GM12878 (cell line): ENCODE measurements at regions not wholly inside any gene's neighbourhood (a gene's known extent, or its start where the extent isn't known, plus 50 kb on each side); places are given as distances from the start of the nearest gene placed in this dataset.

Source experiments
- ATAC-seq: fragments of 200-7000 bp; cut with Tn5 transposase; 3 replicates; pipeline ENCODE4 v1.9.1; 2020; ENCODE audit warnings: mild to moderate bottlenecking, moderate library complexity
- BruUV-seq: library from RNA; stranded (reverse); fragments of 400-500 nt; replicated peaks from 2 replicates; lab custom pipeline; 2021; lab: Mats Ljungman, UMichigan
- CTCF ChIA-PET: fragments of 300-600 bp; sonication (Branson Sonifier 250); formaldehyde crosslinking; extraction: SDS; loops from one replicate; lab custom pipeline; 2021; ENCODE audit warnings: inconsistent platforms; lab: Yijun Ruan, JAX
- POLR2A ChIA-PET: fragments of 350-600 bp; formaldehyde crosslinking; extraction: SDS; loops from one replicate; lab custom pipeline; 2021; ENCODE audit warnings: inconsistent platforms; lab: Charles Lee
- RAD21 ChIA-PET: fragments of 300-600 bp; sonication (Branson Sonifier 250); formaldehyde crosslinking; loops from one replicate; lab custom pipeline; 2023; ENCODE audit warnings: antibody characterized with exemption; ENCODE audit not compliant: unreplicated experiment; lab: Charles Lee
- SMC1A ChIA-PET: fragments of 300-600 bp; sonication (Branson Sonifier 250); formaldehyde crosslinking; loops from one replicate; lab custom pipeline; 2023; ENCODE audit not compliant: unreplicated experiment, uncharacterized antibody; lab: Charles Lee
- DNase-seq: peaks from one replicate; pipeline ENCODE4 v3.0.0-alpha.2; 2011; ENCODE audit warnings: low read depth, low spot score
- FAIRE-seq: peaks from 3 replicates; lab custom pipeline; 2011; peaks lifted over from hg19 to GRCh38; lab: Jason Lieb, UNC
- H2AFZ ChIP-seq: 2 replicates; pipeline ENCODE4 v1.6.0; 2011; ENCODE audit warnings: low read depth, low read length, control low read depth; ENCODE audit not compliant: control insufficient read depth
- H3K27ac ChIP-seq: 2 replicates; pipeline ENCODE4 v1.5.1; 2011; ENCODE audit warnings: control low read depth; ENCODE audit not compliant: control insufficient read depth, insufficient read depth
- H3K27me3 ChIP-seq, 2 experiments: replicated peaks in 1 of 2; 2 replicates each; pipeline versions ENCODE4 v1.6.0 to v1.6.1; 2011; ENCODE audit warnings: low read length in 1 of 2; ENCODE audit not compliant: control insufficient read depth in 2 of 2, insufficient read depth in 2 of 2
- H3K36me3 ChIP-seq, 2 experiments: 2 replicates each; pipeline ENCODE4 v1.5.1; 2011; ENCODE audit warnings: low read length in 1 of 2; ENCODE audit not compliant: control insufficient read depth in 2 of 2, insufficient read depth in 2 of 2
- H3K4me1 ChIP-seq: 2 replicates; pipeline ENCODE4 v1.6.1; 2011; ENCODE audit warnings: mild to moderate bottlenecking, low read length, moderate library complexity, mixed read lengths; ENCODE audit not compliant: control insufficient read depth, insufficient read depth
- H3K4me2 ChIP-seq: 2 replicates; pipeline ENCODE4 v1.6.0; 2011; ENCODE audit warnings: control low read depth; ENCODE audit not compliant: control insufficient read depth, insufficient read depth
- H3K4me3 ChIP-seq: fragments of 200-600 bp; sonication (generic); 2 replicates; pipeline ENCODE4 v1.5.1; 2016
- H3K79me2 ChIP-seq: 2 replicates; pipeline ENCODE4 v1.6.0; 2011; ENCODE audit warnings: low read length; ENCODE audit not compliant: control insufficient read depth, insufficient read depth
- H3K9ac ChIP-seq: 2 replicates; pipeline ENCODE4 v1.8.0; 2011; ENCODE audit warnings: low read length, control low read depth, mixed read lengths; ENCODE audit not compliant: control insufficient read depth, insufficient read depth
- H3K9me3 ChIP-seq: replicated peaks from 3 replicates; pipeline ENCODE4 v1.5.1; 2011; ENCODE audit warnings: mild to moderate bottlenecking, low read length; ENCODE audit not compliant: control insufficient read depth, insufficient read depth
- H4K20me1 ChIP-seq: 2 replicates; pipeline ENCODE4 v1.6.0; 2011; ENCODE audit not compliant: control insufficient read depth, insufficient read depth
- CBX3 ChIP-seq: fragments of 200-600 bp; sonication (generic); IDR thresholded peaks from 2 replicates; pipeline ENCODE4 v1.6.1; 2016; ENCODE audit warnings: low read depth, borderline replicate concordance
- EGR1 ChIP-seq, 2 experiments: IDR thresholded peaks; 1 replicate in 1 of 2; 2 replicates in 1 of 2; pipeline ENCODE4 v1.6.1; 2011 to 2012; ENCODE audit warnings: low read depth in 2 of 2, low read length in 2 of 2, borderline replicate concordance in 1 of 2, mild to moderate bottlenecking in 1 of 2, moderate library complexity in 1 of 2
- FOS ChIP-seq: IDR thresholded peaks from 3 replicates; pipeline ENCODE4 v1.6.1; 2011; ENCODE audit warnings: borderline replicate concordance; ENCODE audit not compliant: insufficient read length; ENCODE audit errors: extremely low read depth
- IKZF2 ChIP-seq, 2 experiments: fragments of 450-650 bp; IDR thresholded peaks; 2 replicates each; pipeline ENCODE4 v1.6.1; 2017; ENCODE audit warnings: mild to moderate bottlenecking in 2 of 2, moderate library complexity in 2 of 2
- KLF5 ChIP-seq: fragments of 450-650 bp; IDR thresholded peaks from 2 replicates; pipeline ENCODE4 v1.6.1; 2014; ENCODE audit warnings: mild to moderate bottlenecking; ENCODE audit not compliant: partially characterized antibody
- RB1 ChIP-seq: fragments of 450-650 bp; formaldehyde crosslinking; IDR thresholded peaks from 2 replicates; pipeline ENCODE4 v1.6.1; 2017; ENCODE audit warnings: mild to moderate bottlenecking, borderline replicate concordance
- RCOR1 ChIP-seq: conservative IDR thresholded peaks from 2 replicates; pipeline ENCODE4 v1.6.1; 2012; ENCODE audit warnings: low read depth, low read length, improper control_type of control experiment
- SREBF1 ChIP-seq: IDR thresholded peaks from 2 replicates; pipeline ENCODE4 v1.6.1; 2012; ENCODE audit warnings: mild to moderate bottlenecking, low read length
- SREBF2 ChIP-seq: IDR thresholded peaks from 2 replicates; pipeline ENCODE4 v1.6.1; 2012; ENCODE audit warnings: mild to moderate bottlenecking, low read length
- ZBED1 ChIP-seq: IDR thresholded peaks from 2 replicates; pipeline ENCODE4 v1.6.1; 2016; ENCODE audit warnings: borderline replicate concordance
- ZZZ3 ChIP-seq: IDR thresholded peaks from 2 replicates; pipeline ENCODE4 v1.6.1; 2011; ENCODE audit warnings: low read depth; ENCODE audit not compliant: control insufficient read depth, insufficient read length
- WGBS: methylation state at CpG from one replicate; pipeline ENCODE4 v1.1.6; 2016; ENCODE audit warnings: low lambda C conversion rate; ENCODE audit not compliant: insufficient replicate concordance, insufficient coverage; ENCODE audit errors: missing lambda C conversion rate; 5-methylcytosine and 5-hydroxymethylcytosine counted together
- in situ Hi-C: fragments of 300-500 bp; cut with MboI; formaldehyde crosslinking; loops from 9 replicates; pipeline ENCODE4 v1.14.3; 2018; ENCODE audit warnings: mixed read lengths
- intact Hi-C: fragments of 100-400 bp; cut with micrococcal nuclease; formaldehyde crosslinking; loops from one replicate; pipeline ENCODE4 v1.14.2; 2022; ENCODE audit not compliant: unreplicated experiment
- TF ChIP-seq, protein P1 (sequence below): fragments of 450-650 bp; IDR thresholded peaks from 2 replicates; pipeline ENCODE4 v1.6.1; 2017; ENCODE audit warnings: borderline replicate concordance
- TF ChIP-seq, protein P2 (sequence below): fragments of 450-650 bp; IDR thresholded peaks from 2 replicates; pipeline ENCODE4 v1.6.1; 2018; ENCODE audit warnings: mild to moderate bottlenecking, low read depth, moderate library complexity; ENCODE audit not compliant: partially characterized antibody
- TF ChIP-seq, protein P3 (sequence below): fragments of 450-650 bp; conservative IDR thresholded peaks from 2 replicates; pipeline ENCODE4 v1.6.1; 2017; ENCODE audit warnings: mild to moderate bottlenecking, moderate library complexity
- TF ChIP-seq, protein P4 (sequence below): IDR thresholded peaks from 2 replicates; pipeline ENCODE4 v1.6.1; 2011; ENCODE audit warnings: borderline replicate concordance, low read depth, mild to moderate bottlenecking, moderate library complexity, mixed read lengths, low read length; ENCODE audit not compliant: insufficient read depth; ENCODE audit errors: extremely low read length
- TF ChIP-seq, protein P5 (sequence below): IDR thresholded peaks from 2 replicates; pipeline ENCODE4 v1.6.1; 2012; ENCODE audit warnings: low read depth, low read length, improper control_type of control experiment

DNA sequence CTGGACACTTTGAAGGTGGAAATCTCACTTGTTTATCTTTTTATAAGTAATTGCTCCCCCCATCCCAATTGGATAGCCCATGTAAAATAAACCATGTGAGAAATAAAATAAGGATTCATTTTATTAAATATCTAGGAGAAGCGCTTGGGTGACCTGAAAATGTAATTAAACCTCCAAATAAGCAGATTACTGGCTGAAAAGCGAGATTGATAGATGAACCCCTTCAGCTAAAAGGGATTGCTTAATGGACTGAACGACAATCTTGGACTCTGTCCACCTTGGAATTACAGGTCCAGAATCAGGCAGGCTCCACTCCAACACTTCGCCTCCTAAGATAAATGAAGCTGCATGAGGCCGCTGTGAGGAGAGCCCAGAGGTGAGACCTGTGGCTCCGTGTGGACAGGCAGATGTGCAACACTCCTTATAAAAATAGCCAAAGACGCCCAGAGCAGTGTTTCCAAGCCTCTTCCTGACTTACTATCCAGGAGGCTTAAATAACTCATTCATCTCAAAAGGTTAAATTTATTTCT is 441.5 kb downstream of the MTX2 start:
- ATAC-seq (no peak), DNase-seq (no peak), FAIRE-seq (no peak)
- Histone ChIP-seq H3K9me3 (peaks cover 2% of the 10 kb centered on the region; the same call in 2 of the 3 replicates), H4K20me1 (no peaks in the 10 kb centered on the region), H3K79me2 (no peaks in the 10 kb centered on the region), H3K36me3 (no peaks in the 10 kb centered on the region), H3K4me3 (no peak overlapping the region), H2AFZ (no peak overlapping the region), H3K27me3 (peaks cover 2% of the 10 kb centered on the region in 2 experiments; a peak in 1 of 4 replicates), H3K4me2 (no peak overlapping the region), H3K9ac (no peak overlapping the region), H3K27ac (no peak overlapping the region), H3K4me1 (no peaks in the 10 kb centered on the region)
- intact Hi-C loops, result no loop called here
- SMC1A ChIA-PET, result interaction anchor here (0.6 to 1.1 kb wide), 3 partner anchors 8 to 104 kb away, joined by 3 read pairs; no protein-coding TSS in a partner anchor
- in situ Hi-C loops, result no loop called here
- RAD21 ChIA-PET, result no interaction called here
- no TSS peak for BruUV-seq
- TF ChIP-seq, protein P1, sequence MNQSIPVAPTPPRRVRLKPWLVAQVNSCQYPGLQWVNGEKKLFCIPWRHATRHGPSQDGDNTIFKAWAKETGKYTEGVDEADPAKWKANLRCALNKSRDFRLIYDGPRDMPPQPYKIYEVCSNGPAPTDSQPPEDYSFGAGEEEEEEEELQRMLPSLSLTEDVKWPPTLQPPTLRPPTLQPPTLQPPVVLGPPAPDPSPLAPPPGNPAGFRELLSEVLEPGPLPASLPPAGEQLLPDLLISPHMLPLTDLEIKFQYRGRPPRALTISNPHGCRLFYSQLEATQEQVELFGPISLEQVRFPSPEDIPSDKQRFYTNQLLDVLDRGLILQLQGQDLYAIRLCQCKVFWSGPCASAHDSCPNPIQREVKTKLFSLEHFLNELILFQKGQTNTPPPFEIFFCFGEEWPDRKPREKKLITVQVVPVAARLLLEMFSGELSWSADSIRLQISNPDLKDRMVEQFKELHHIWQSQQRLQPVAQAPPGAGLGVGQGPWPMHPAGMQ, result no peak
- no peak for TF ChIP-seq KLF5
- no peak for TF ChIP-seq RCOR1
- TF ChIP-seq, protein P2, sequence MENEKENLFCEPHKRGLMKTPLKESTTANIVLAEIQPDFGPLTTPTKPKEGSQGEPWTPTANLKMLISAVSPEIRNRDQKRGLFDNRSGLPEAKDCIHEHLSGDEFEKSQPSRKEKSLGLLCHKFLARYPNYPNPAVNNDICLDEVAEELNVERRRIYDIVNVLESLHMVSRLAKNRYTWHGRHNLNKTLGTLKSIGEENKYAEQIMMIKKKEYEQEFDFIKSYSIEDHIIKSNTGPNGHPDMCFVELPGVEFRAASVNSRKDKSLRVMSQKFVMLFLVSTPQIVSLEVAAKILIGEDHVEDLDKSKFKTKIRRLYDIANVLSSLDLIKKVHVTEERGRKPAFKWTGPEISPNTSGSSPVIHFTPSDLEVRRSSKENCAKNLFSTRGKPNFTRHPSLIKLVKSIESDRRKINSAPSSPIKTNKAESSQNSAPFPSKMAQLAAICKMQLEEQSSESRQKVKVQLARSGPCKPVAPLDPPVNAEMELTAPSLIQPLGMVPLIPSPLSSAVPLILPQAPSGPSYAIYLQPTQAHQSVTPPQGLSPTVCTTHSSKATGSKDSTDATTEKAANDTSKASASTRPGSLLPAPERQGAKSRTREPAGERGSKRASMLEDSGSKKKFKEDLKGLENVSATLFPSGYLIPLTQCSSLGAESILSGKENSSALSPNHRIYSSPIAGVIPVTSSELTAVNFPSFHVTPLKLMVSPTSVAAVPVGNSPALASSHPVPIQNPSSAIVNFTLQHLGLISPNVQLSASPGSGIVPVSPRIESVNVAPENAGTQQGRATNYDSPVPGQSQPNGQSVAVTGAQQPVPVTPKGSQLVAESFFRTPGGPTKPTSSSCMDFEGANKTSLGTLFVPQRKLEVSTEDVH, result no peak
- no peak for TF ChIP-seq RB1
- no peak for TF ChIP-seq SREBF2
- TF ChIP-seq, protein P3, sequence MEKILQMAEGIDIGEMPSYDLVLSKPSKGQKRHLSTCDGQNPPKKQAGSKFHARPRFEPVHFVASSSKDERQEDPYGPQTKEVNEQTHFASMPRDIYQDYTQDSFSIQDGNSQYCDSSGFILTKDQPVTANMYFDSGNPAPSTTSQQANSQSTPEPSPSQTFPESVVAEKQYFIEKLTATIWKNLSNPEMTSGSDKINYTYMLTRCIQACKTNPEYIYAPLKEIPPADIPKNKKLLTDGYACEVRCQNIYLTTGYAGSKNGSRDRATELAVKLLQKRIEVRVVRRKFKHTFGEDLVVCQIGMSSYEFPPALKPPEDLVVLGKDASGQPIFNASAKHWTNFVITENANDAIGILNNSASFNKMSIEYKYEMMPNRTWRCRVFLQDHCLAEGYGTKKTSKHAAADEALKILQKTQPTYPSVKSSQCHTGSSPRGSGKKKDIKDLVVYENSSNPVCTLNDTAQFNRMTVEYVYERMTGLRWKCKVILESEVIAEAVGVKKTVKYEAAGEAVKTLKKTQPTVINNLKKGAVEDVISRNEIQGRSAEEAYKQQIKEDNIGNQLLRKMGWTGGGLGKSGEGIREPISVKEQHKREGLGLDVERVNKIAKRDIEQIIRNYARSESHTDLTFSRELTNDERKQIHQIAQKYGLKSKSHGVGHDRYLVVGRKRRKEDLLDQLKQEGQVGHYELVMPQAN, result no peak
- no peak for TF ChIP-seq EGR1 (IDR thresholded peaks at IDR 0.05; ENCODE audit: borderline replicate concordance in 1 of 2, low read depth in 2 of 2, low read length in 2 of 2)
- TF ChIP-seq CBX3, result no peak
- TF ChIP-seq IKZF2 (IDR thresholded peaks at IDR 0.05), result no peak
- TF ChIP-seq SREBF1, result no peak
- TF ChIP-seq, protein P4, sequence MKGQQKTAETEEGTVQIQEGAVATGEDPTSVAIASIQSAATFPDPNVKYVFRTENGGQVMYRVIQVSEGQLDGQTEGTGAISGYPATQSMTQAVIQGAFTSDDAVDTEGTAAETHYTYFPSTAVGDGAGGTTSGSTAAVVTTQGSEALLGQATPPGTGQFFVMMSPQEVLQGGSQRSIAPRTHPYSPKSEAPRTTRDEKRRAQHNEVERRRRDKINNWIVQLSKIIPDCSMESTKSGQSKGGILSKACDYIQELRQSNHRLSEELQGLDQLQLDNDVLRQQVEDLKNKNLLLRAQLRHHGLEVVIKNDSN, result no peak
- no peak for TF ChIP-seq FOS
- TF ChIP-seq ZZZ3, result no peak
- TF ChIP-seq, protein P5, sequence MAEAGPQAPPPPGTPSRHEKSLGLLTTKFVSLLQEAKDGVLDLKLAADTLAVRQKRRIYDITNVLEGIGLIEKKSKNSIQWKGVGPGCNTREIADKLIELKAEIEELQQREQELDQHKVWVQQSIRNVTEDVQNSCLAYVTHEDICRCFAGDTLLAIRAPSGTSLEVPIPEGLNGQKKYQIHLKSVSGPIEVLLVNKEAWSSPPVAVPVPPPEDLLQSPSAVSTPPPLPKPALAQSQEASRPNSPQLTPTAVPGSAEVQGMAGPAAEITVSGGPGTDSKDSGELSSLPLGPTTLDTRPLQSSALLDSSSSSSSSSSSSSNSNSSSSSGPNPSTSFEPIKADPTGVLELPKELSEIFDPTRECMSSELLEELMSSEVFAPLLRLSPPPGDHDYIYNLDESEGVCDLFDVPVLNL, result no peak
- no peak for TF ChIP-seq ZBED1
- POLR2A ChIA-PET, result no interaction called here
- CTCF ChIA-PET, result interaction anchor here (0.6 to 0.8 kb wide), 2 partner anchors 46 to 58 kb away, joined by 3 to 5 read pairs; no protein-coding TSS in a partner anchor
- WGBS, result 29% methylated on average over 7 of the region's 7 CpGs
